SIG-M5 treated with dmso at 0.1 percent for 504 hours (cell line): ENCODE measurements at regions not wholly inside any gene's neighbourhood (a gene's known extent, or its start where the extent isn't known, plus 50 kb on each side); places are given as distances from the start of the nearest gene placed in this dataset.
A peak's percentile ranks its signal among the peaks of the same experiment; 100 is the strongest.
"Not testable (repeated sequence)": the region's sequence is repeated elsewhere in the genome, so short reads cannot be mapped to it uniquely, and the experiment has no call there.

Experiments
- DNase-seq: peaks from one replicate; lab custom pipeline; 2025; ENCODE audit not compliant: unreplicated experiment; lab: John Stamatoyannopoulos, UW

GRCh38 chr1:187938092-187938491, 1109.3 kb downstream of the PLA2G4A start:
- DNase-seq, result no peak

GRCh38 chr1:187942986-187943385, 1114.2 kb downstream of the PLA2G4A start:
- peak; percentile 66 for DNase-seq

GRCh38 chr1:187943606-187944403, 1115.1 kb downstream of the PLA2G4A start:
- DNase-seq, result peak; percentile 51

- DNase-seq, result not testable (repeated sequence)
These were observed 1117.9 kb downstream of the PLA2G4A start for GRCh38 chr1:187946661-187947060.

- DNase-seq, result no peak
These were observed 1118.6 kb downstream of the PLA2G4A start for GRCh38 chr1:187947359-187947758.

GRCh38 chr1:187948170-187948794, 1119.5 kb downstream of the PLA2G4A start:
- DNase-seq, result no peak

- DNase-seq, result no peak
These were observed 1120.8 kb downstream of the PLA2G4A start for GRCh38 chr1:187949567-187949966.

- DNase-seq, result no peak
These were observed 1123.1 kb downstream of the PLA2G4A start for GRCh38 chr1:187951817-187952216.

GRCh38 chr1:187952446-187952845, 1123.7 kb downstream of the PLA2G4A start:
- peak; percentile 29 for DNase-seq

- no peak for DNase-seq
These were observed 1128.2 kb downstream of the PLA2G4A start for GRCh38 chr1:187956975-187957374.

- no peak for DNase-seq
These were observed 1129.5 kb downstream of the PLA2G4A start for GRCh38 chr1:187958207-187958606.

GRCh38 chr1:187959062-187959461, 1130.3 kb downstream of the PLA2G4A start:
- DNase-seq, result no peak

GRCh38 chr1:187960125-187960638, 1131.4 kb downstream of the PLA2G4A start:
- DNase-seq, result no peak

GRCh38 chr1:187961895-187962294, 1133.1 kb downstream of the PLA2G4A start:
- DNase-seq, result no peak

- DNase-seq, result no peak
These were observed 1143.1 kb downstream of the PLA2G4A start for GRCh38 chr1:187971851-187972250.

GRCh38 chr1:187977298-187977697, 1148.5 kb downstream of the PLA2G4A start:
- DNase-seq, result peak; percentile 24

- no peak for DNase-seq
These were observed 1156.6 kb downstream of the PLA2G4A start for GRCh38 chr1:187985145-187985896.

GRCh38 chr1:187985897-187986654, 1157.3 kb downstream of the PLA2G4A start:
- no peak for DNase-seq

- DNase-seq, result no peak
These were observed 1158.6 kb downstream of the PLA2G4A start for GRCh38 chr1:187987236-187987776.

GRCh38 chr1:187991944-187992343, 1163.2 kb downstream of the PLA2G4A start:
- no peak for DNase-seq

- DNase-seq, result no peak
These were observed 1168.0 kb downstream of the PLA2G4A start for GRCh38 chr1:187996780-187997179.
